ENCODE measurements at regions not wholly inside any gene's neighbourhood (a gene's known extent, or its start where the extent isn't known, plus 50 kb on each side); places are given as distances from the start of the nearest gene placed in this dataset.
"Not testable (repeated sequence)": the region's sequence is repeated elsewhere in the genome, so short reads cannot be mapped to it uniquely, and the experiment has no call there.

DNA sequence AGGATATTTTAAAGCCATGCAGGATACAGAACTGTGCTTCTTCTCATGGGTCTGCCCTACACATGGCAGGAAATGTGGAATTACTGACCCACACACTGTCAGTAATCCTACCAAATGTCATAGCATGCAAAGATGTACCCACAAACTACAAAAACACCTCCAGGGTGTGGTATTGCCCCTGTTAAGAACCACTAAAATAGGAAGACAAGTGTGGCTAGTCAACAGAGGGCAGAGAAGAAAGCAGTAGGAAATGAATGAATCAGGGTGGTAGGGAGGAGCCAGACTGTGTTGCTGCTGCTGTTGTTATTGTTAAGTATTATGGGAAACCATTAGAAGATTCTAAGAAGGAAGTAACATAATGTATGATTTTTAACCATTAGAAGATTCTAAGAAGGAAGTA is 556.7 kb upstream of the ACVR2A start:
- H3K9me3 ChIP-seq (ENCODE audit: control insufficient read depth, low read length, poor library complexity, severe bottlenecking): peaks cover 4% of the 10 kb centered on the region
- ATAC-seq (peak; percentile 97), DNase-seq (no peak)
- Mint-ChIP-seq H3K4me1 (peaks cover 19% of the 10 kb centered on the region), H3K27ac (peak overlapping the region; percentile 3), H3K27me3 (no peaks in the 10 kb centered on the region), H3K36me3 (ENCODE audit: low read depth) (no peaks in the 10 kb centered on the region), H3K4me3 (no peak overlapping the region)

DNA sequence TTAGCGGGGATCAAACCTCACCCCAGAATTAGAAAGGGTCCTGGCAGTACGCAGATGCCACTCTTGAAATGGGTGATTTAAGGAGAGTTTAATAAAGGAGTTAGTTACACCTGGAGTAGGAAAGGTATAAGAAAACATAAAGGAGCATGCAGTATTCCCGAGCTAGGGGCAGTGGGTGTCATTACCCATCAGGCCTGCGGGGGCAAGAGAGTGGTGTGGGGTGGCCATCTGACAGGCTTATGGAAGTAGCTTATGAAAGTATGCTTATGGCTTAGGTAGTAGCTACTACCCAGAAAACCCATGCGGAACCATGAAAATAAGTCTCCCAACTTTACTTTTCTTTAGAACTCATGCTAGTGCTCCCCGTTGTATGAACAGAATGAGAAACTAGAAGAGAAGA is 568.9 kb upstream of the ACVR2A start:
- DNase-seq: no peak
- Mint-ChIP-seq H3K27ac (no peak overlapping the region), H3K4me1 (peaks cover 2% of the 10 kb centered on the region), H3K27me3 (no peaks in the 10 kb centered on the region), H3K4me3 (no peak overlapping the region), H3K36me3 (ENCODE audit: low read depth) (no peaks in the 10 kb centered on the region)
- ATAC-seq: no peak
- no peaks in the 10 kb centered on the region for H3K9me3 ChIP-seq (ENCODE audit: control insufficient read depth, low read length, poor library complexity, severe bottlenecking)

GRCh38 chr2:147273628-147274027 is 571.2 kb upstream of the ACVR2A start:
- peaks cover 2% of the 10 kb centered on the region for H3K4me1 Mint-ChIP-seq
- no peak overlapping the region for H3K4me3 Mint-ChIP-seq

DNA sequence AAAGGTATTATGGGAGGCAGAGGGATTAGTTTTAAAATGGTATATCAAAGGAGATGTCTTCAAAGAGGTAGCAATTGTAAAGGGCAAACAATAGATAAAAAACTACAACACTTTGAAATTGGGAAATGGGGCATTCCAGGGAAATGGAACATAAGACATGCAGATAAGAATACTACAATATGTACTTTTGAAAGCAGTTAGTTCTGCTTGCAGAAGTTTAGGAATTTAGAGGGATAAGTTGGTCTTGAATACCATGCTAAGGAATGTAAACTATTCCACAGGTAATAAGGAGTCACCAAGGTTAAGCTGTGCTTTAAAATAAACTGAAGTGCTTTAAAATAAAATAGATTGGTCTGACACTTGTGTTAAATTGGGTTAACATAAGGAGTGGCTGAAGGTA is 571.7 kb upstream of the ACVR2A start:
- H3K27me3 Mint-ChIP-seq: no peaks in the 10 kb centered on the region

More at GRCh38 chr2:147273628-147274027, 571.2 kb upstream of the ACVR2A start:
- no peak for ATAC-seq
- DNase-seq: no peak
- no peaks in the 10 kb centered on the region for H3K27me3 Mint-ChIP-seq
- H3K27ac Mint-ChIP-seq: no peak overlapping the region
- H3K36me3 Mint-ChIP-seq (ENCODE audit: low read depth): no peaks in the 10 kb centered on the region
- no peaks in the 10 kb centered on the region for H3K9me3 ChIP-seq (ENCODE audit: control insufficient read depth, low read length, poor library complexity, severe bottlenecking)

DNA sequence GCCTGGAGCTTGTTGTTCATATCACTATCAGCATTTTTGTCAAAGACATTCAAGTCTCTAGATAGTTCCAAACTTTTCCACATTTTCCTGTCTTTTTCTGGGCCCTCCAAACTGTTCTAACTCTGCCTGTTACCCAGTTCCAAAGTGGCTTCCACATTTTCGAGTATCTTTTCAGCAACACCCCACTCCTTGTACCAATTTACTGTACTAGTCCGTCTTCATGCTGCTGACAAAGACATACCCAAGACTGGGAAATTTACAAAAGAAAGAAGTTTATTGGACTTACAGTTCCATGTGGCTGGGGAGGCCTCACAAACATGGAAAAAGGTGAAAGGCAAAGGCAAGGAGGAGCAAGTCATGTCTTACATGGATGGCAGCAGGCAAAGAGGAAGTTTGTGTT is 575.2 kb upstream of the ACVR2A start:
- not testable (repeated sequence) for H3K36me3 Mint-ChIP-seq (ENCODE audit: low read depth); H3K27me3 Mint-ChIP-seq; ATAC-seq; H3K4me1 Mint-ChIP-seq; H3K4me3 Mint-ChIP-seq; DNase-seq; H3K9me3 ChIP-seq (ENCODE audit: control insufficient read depth, low read length, poor library complexity, severe bottlenecking); H3K27ac Mint-ChIP-seq

More for the DNA sequence above, 571.7 kb upstream of the ACVR2A start:
- Mint-ChIP-seq H3K27ac (no peak overlapping the region), H3K36me3 (ENCODE audit: low read depth) (no peaks in the 10 kb centered on the region), H3K4me1 (peaks cover 2% of the 10 kb centered on the region), H3K4me3 (no peak overlapping the region)
- DNase-seq (no peak), ATAC-seq (no peak)
- no peaks in the 10 kb centered on the region for H3K9me3 ChIP-seq (ENCODE audit: control insufficient read depth, low read length, poor library complexity, severe bottlenecking)

DNA sequence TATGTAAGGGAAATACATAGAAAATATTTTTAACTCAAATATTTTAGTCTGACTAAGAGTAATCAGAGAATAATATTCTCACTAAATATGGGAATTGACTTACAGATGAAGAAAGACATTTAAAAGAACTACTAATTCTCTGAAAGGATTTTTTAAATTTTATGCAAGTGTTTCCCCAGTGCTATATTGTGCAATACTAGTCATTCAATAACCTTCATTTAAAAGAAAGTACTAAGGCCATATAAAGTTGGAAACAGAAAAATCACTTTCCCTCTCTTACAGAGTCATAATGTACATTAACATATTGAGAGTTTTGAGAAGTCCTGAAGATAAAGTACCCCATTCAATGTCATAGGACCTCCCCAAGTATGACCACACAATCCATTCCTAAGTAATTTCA is 584.6 kb upstream of the ACVR2A start:
- no peaks in the 10 kb centered on the region for H3K36me3 Mint-ChIP-seq (ENCODE audit: low read depth)
- no peaks in the 10 kb centered on the region for H3K4me1 Mint-ChIP-seq
- no peak for ATAC-seq
- no peak overlapping the region for H3K4me3 Mint-ChIP-seq
- DNase-seq: no peak
- no peaks in the 10 kb centered on the region for H3K27me3 Mint-ChIP-seq
- no peaks in the 10 kb centered on the region for H3K9me3 ChIP-seq (ENCODE audit: control insufficient read depth, low read length, poor library complexity, severe bottlenecking)
- no peak overlapping the region for H3K27ac Mint-ChIP-seq

GRCh38 chr2:147255812-147256211 is 589.0 kb upstream of the ACVR2A start:
- Mint-ChIP-seq H3K36me3 (ENCODE audit: low read depth) (no peaks in the 10 kb centered on the region), H3K27me3 (no peaks in the 10 kb centered on the region), H3K4me3 (no peak overlapping the region), H3K4me1 (no peaks in the 10 kb centered on the region), H3K27ac (no peak overlapping the region)
- ATAC-seq (no peak), DNase-seq (no peak)
- H3K9me3 ChIP-seq (ENCODE audit: control insufficient read depth, low read length, poor library complexity, severe bottlenecking): no peaks in the 10 kb centered on the region

GRCh38 chr2:147250652-147251356 is 594.0 kb upstream of the ACVR2A start:
- no peaks in the 10 kb centered on the region for H3K4me1 Mint-ChIP-seq
- DNase-seq (no peak), ATAC-seq (no peak)
- H3K27me3 Mint-ChIP-seq: no peaks in the 10 kb centered on the region
- no peaks in the 10 kb centered on the region for H3K36me3 Mint-ChIP-seq (ENCODE audit: low read depth)
- H3K27ac Mint-ChIP-seq: no peak overlapping the region
- H3K9me3 ChIP-seq (ENCODE audit: control insufficient read depth, low read length, poor library complexity, severe bottlenecking): no peaks in the 10 kb centered on the region
- H3K4me3 Mint-ChIP-seq: no peak overlapping the region

DNA sequence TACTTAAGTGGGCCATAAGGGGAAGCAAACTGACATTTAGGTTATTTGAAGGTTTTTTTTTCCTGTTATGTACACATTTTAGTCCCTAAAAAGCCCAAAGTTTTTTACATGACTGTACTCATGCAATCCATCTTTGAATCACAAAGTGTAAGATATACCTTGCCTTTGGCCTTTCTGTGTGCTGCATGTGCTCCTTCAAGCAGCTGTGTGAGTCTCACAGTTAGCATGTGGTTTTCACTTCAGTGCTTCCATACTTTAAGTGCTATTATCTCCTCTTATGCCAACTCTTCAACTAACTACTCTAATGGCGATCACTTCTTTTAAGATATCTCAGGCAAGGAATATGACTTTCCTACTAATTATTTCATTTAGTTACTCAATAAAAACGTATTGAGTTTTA is 597.1 kb upstream of the ACVR2A start:
- no peak overlapping the region for H3K4me3 Mint-ChIP-seq
- no peaks in the 10 kb centered on the region for H3K4me1 Mint-ChIP-seq
- no peak overlapping the region for H3K27ac Mint-ChIP-seq
- no peak for ATAC-seq
- DNase-seq: no peak
- no peaks in the 10 kb centered on the region for H3K27me3 Mint-ChIP-seq
- H3K36me3 Mint-ChIP-seq (ENCODE audit: low read depth): no peaks in the 10 kb centered on the region
- H3K9me3 ChIP-seq (ENCODE audit: control insufficient read depth, low read length, poor library complexity, severe bottlenecking): no peaks in the 10 kb centered on the region

DNA sequence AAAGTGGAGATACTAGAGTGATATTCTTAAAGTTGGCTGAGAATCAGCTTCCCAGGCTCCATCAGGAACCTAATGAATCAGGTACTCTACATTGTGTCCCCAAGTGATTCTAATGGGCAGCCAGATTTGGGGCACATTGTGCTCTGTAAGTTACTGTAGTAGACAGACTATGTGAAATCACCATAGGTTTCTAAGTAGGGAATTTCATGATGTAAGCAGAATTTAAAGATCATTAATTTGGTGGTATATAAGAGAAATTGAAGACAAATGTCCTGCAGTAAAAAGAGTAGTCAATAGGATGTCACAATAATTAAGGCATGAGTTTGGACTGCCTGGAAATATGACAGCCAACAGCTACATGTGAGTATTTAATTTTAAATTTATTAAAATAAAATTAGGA is 602.4 kb upstream of the ACVR2A start:
- H3K9me3 ChIP-seq (ENCODE audit: control insufficient read depth, low read length, poor library complexity, severe bottlenecking): no peaks in the 10 kb centered on the region
- Mint-ChIP-seq H3K36me3 (ENCODE audit: low read depth) (peaks cover 3% of the 10 kb centered on the region), H3K27me3 (no peaks in the 10 kb centered on the region), H3K4me1 (no peaks in the 10 kb centered on the region), H3K27ac (no peak overlapping the region), H3K4me3 (no peak overlapping the region)
- ATAC-seq (no peak), DNase-seq (no peak)

GRCh38 chr2:147236601-147237000 is 608.2 kb upstream of the ACVR2A start:
- H3K36me3 Mint-ChIP-seq (ENCODE audit: low read depth): peaks cover 3% of the 10 kb centered on the region
- no peak overlapping the region for H3K27ac Mint-ChIP-seq
- peaks cover 5% of the 10 kb centered on the region for H3K4me1 Mint-ChIP-seq
- no peaks in the 10 kb centered on the region for H3K27me3 Mint-ChIP-seq
- no peak overlapping the region for H3K4me3 Mint-ChIP-seq
- no peak for DNase-seq
- ATAC-seq: no peak
- no peaks in the 10 kb centered on the region for H3K9me3 ChIP-seq (ENCODE audit: control insufficient read depth, low read length, poor library complexity, severe bottlenecking)

GRCh38 chr2:147232225-147232669 is 612.6 kb upstream of the ACVR2A start:
- H3K4me1 Mint-ChIP-seq: peaks cover 7% of the 10 kb centered on the region
- no peaks in the 10 kb centered on the region for H3K36me3 Mint-ChIP-seq (ENCODE audit: low read depth)

GRCh38 chr2:147231607-147232006 is 613.2 kb upstream of the ACVR2A start:
- H3K9me3 ChIP-seq (ENCODE audit: control insufficient read depth, low read length, poor library complexity, severe bottlenecking): no peaks in the 10 kb centered on the region
- ATAC-seq (no peak), DNase-seq (no peak)
- Mint-ChIP-seq H3K27ac (no peak overlapping the region), H3K4me1 (peaks cover 7% of the 10 kb centered on the region), H3K36me3 (ENCODE audit: low read depth) (no peaks in the 10 kb centered on the region), H3K4me3 (no peak overlapping the region), H3K27me3 (no peaks in the 10 kb centered on the region)

More at GRCh38 chr2:147232225-147232669, 612.6 kb upstream of the ACVR2A start:
- no peaks in the 10 kb centered on the region for H3K9me3 ChIP-seq (ENCODE audit: control insufficient read depth, low read length, poor library complexity, severe bottlenecking)
- H3K4me3 Mint-ChIP-seq: no peak overlapping the region
- no peaks in the 10 kb centered on the region for H3K27me3 Mint-ChIP-seq
- ATAC-seq (peak; percentile 48), DNase-seq (no peak)
- no peak overlapping the region for H3K27ac Mint-ChIP-seq

DNA sequence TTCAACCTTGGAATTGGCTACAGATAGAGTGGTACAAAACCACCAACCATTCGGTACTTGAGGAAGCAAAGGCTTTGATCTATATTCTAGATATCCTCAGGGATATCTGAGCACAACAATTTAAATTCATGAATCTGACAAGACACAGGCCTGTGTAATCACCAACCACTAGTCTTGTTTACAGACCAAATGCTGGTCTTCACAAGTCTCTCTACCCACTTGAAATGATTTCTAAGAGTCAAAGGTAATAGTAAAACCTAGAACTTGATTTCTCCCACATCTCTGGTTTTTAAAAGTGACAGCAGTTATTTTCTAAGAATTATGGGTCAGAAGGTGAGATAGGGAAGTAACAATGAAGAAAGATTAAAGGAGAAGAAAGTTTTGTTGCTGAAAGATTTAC is 613.7 kb upstream of the ACVR2A start:
- Mint-ChIP-seq H3K4me3 (no peak overlapping the region), H3K27me3 (no peaks in the 10 kb centered on the region), H3K27ac (no peak overlapping the region), H3K36me3 (ENCODE audit: low read depth) (no peaks in the 10 kb centered on the region), H3K4me1 (peaks cover 7% of the 10 kb centered on the region)
- DNase-seq (no peak), ATAC-seq (no peak)
- no peaks in the 10 kb centered on the region for H3K9me3 ChIP-seq (ENCODE audit: control insufficient read depth, low read length, poor library complexity, severe bottlenecking)
